ENCODE measurements at regions not wholly inside any gene's neighbourhood (a gene's known extent, or its start where the extent isn't known, plus 50 kb on each side); places are given as distances from the start of the nearest gene placed in this dataset.

DNA sequence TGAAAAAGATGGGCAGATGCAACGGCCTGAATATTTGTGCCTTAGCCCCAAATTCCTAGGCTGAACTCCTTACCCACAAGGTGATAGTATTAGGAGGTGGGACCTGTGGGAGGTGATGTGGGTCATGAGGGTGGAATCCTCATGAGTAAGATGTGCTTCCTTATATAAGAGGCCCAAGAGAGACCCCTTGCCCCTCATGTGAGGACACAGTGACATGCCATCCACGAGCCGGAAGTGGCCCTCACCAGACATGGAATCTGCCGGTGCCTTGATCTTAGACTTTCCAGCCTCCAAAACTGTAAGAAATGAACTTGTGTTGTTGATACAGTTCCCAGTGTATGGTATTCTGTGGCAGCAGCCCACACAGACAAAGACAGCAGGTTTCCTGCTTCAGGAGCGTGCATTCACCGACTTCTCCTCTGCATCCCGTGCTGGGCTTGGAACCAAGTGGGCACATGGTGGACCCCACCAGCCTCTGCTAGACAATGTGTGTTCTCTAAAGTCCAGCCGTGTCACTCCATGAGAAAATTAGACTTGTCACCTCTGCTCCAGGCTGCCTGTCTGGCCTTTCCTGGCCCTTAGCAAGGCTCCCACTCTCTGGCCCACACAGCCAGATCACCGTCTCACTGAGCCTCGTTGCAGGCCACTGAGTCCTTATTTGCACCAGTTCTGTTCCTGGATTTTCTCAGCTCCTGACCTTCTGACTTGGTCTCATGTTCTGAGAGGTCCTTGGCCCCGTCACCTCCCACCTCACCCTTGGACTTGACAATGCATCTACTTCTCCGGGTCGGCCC lies 52.9 kb upstream of the CACUL1 start:
- Histone ChIP-seq H3K9me3 (ENCODE audit: control insufficient read depth in 4 of 4, low read length in 3 of 4) (no peaks in the 10 kb centered on the region), H3K9ac (ENCODE audit: low read depth in 1 of 2, low read length in 2 of 2) (no peak overlapping the region), H3K4me3 (ENCODE audit: low read depth in 1 of 3, low read length in 3 of 3) (no peak overlapping the region), H3K4me1 (ENCODE audit: control insufficient read depth in 4 of 4, insufficient read depth in 4 of 4, low read length in 3 of 4) (peaks cover 0 to 10% (median 8%) of the 10 kb centered on the region in 4 donors), H3K27ac (ENCODE audit: low read depth in 1 of 2, low read length in 2 of 2) (no peak overlapping the region), H3K27me3 (ENCODE audit: control insufficient read depth in 4 of 4, insufficient read depth in 4 of 4, low read length in 3 of 4) (no peaks in the 10 kb centered on the region), H3K36me3 (ENCODE audit: control insufficient read depth in 4 of 4, insufficient read depth in 3 of 4, low read depth in 1 of 4, low read length in 3 of 4) (no peaks in the 10 kb centered on the region)
- TF ChIP-seq, protein P1, sequence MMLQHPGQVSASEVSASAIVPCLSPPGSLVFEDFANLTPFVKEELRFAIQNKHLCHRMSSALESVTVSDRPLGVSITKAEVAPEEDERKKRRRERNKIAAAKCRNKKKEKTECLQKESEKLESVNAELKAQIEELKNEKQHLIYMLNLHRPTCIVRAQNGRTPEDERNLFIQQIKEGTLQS (IDR thresholded peaks at IDR 0.05) = no peak
- TF ChIP-seq, protein P2, sequence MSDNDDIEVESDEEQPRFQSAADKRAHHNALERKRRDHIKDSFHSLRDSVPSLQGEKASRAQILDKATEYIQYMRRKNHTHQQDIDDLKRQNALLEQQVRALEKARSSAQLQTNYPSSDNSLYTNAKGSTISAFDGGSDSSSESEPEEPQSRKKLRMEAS (IDR thresholded peaks at IDR 0.05) = no peak
- TF ChIP-seq NR2F2 (IDR thresholded peaks at IDR 0.05) (no peak), HNF4A (conservative IDR thresholded peaks at IDR 0.05) (no peak), GABPA (IDR thresholded peaks at IDR 0.05 in 1 of 2, conservative IDR thresholded peaks at IDR 0.05 in 1 of 2) (no peak), TAF1 (conservative IDR thresholded peaks at IDR 0.05) (no peak), EGR1 (IDR thresholded peaks at IDR 0.05; ENCODE audit: low read depth in 2 of 2) (no peak), FOXA2 (IDR thresholded peaks at IDR 0.05) (no peak)
- TF ChIP-seq, protein P3, sequence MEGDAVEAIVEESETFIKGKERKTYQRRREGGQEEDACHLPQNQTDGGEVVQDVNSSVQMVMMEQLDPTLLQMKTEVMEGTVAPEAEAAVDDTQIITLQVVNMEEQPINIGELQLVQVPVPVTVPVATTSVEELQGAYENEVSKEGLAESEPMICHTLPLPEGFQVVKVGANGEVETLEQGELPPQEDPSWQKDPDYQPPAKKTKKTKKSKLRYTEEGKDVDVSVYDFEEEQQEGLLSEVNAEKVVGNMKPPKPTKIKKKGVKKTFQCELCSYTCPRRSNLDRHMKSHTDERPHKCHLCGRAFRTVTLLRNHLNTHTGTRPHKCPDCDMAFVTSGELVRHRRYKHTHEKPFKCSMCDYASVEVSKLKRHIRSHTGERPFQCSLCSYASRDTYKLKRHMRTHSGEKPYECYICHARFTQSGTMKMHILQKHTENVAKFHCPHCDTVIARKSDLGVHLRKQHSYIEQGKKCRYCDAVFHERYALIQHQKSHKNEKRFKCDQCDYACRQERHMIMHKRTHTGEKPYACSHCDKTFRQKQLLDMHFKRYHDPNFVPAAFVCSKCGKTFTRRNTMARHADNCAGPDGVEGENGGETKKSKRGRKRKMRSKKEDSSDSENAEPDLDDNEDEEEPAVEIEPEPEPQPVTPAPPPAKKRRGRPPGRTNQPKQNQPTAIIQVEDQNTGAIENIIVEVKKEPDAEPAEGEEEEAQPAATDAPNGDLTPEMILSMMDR (IDR thresholded peaks at IDR 0.05; ENCODE audit: low read depth, low read length, missing input control) = no peak
- TF ChIP-seq, protein P4, sequence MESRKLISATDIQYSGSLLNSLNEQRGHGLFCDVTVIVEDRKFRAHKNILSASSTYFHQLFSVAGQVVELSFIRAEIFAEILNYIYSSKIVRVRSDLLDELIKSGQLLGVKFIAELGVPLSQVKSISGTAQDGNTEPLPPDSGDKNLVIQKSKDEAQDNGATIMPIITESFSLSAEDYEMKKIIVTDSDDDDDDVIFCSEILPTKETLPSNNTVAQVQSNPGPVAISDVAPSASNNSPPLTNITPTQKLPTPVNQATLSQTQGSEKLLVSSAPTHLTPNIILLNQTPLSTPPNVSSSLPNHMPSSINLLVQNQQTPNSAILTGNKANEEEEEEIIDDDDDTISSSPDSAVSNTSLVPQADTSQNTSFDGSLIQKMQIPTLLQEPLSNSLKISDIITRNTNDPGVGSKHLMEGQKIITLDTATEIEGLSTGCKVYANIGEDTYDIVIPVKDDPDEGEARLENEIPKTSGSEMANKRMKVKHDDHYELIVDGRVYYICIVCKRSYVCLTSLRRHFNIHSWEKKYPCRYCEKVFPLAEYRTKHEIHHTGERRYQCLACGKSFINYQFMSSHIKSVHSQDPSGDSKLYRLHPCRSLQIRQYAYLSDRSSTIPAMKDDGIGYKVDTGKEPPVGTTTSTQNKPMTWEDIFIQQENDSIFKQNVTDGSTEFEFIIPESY (IDR thresholded peaks at IDR 0.05) = no peak
- TF ChIP-seq, protein P5, sequence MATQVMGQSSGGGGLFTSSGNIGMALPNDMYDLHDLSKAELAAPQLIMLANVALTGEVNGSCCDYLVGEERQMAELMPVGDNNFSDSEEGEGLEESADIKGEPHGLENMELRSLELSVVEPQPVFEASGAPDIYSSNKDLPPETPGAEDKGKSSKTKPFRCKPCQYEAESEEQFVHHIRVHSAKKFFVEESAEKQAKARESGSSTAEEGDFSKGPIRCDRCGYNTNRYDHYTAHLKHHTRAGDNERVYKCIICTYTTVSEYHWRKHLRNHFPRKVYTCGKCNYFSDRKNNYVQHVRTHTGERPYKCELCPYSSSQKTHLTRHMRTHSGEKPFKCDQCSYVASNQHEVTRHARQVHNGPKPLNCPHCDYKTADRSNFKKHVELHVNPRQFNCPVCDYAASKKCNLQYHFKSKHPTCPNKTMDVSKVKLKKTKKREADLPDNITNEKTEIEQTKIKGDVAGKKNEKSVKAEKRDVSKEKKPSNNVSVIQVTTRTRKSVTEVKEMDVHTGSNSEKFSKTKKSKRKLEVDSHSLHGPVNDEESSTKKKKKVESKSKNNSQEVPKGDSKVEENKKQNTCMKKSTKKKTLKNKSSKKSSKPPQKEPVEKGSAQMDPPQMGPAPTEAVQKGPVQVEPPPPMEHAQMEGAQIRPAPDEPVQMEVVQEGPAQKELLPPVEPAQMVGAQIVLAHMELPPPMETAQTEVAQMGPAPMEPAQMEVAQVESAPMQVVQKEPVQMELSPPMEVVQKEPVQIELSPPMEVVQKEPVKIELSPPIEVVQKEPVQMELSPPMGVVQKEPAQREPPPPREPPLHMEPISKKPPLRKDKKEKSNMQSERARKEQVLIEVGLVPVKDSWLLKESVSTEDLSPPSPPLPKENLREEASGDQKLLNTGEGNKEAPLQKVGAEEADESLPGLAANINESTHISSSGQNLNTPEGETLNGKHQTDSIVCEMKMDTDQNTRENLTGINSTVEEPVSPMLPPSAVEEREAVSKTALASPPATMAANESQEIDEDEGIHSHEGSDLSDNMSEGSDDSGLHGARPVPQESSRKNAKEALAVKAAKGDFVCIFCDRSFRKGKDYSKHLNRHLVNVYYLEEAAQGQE (IDR thresholded peaks at IDR 0.05) = no peak
- no peak for DNase-seq (ENCODE audit: low spot score)
- WGBS = 86% methylated on average over 13 of the region's 13 CpGs

DNA sequence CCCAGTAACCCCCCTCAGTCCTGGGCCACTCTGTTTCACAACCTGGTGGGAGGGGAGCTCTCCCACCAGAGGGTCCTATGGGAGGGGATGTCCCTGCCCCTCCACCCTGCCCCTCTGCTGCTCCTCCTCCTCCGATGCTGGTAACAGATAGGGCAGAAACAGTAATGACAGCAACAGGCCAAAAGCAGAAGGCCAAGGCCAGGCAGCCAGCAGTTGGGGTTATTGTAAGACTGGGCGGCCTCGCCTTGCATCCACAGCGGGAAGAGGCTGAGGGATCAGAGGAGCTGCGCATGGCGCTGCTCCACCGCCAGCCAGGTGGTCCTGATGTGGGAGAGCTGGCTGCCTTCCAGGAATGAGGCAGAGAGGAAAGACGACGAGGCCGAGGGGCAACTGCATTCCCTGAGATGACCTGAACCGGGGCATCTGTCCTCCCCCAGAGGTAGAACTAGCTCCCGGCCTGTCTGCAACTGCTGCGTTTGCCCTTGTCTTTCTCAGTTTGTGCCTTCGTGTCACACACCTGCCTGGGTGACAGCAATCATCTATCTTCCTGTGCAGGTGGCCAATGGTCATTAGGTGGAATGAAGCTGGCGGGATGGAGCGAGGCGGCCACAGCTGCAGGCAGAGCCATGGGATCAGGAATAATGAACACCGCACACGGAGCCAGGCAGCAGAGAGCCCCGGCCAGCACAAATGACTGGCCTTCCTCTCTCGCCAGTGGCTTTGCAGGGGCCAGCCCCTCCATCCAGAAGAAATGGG lies 54.0 kb upstream of the CACUL1 start:
- no peak overlapping the region for H3K4me3 ChIP-seq (ENCODE audit: low read depth in 1 of 3, low read length in 3 of 3)
- H3K36me3 ChIP-seq (ENCODE audit: control insufficient read depth in 4 of 4, insufficient read depth in 3 of 4, low read depth in 1 of 4, low read length in 3 of 4) = no peaks in the 10 kb centered on the region
- 93% methylated on average over 21 of the region's 21 CpGs for WGBS
- H3K9me3 ChIP-seq (ENCODE audit: control insufficient read depth in 4 of 4, low read length in 3 of 4) = no peaks in the 10 kb centered on the region
- H3K4me1 ChIP-seq (ENCODE audit: control insufficient read depth in 4 of 4, insufficient read depth in 4 of 4, low read length in 3 of 4) = peaks cover 0 to 9% (median 6%) of the 10 kb centered on the region in 4 donors
- no peak overlapping the region for H3K27ac ChIP-seq (ENCODE audit: low read depth in 1 of 2, low read length in 2 of 2)
- no peak overlapping the region for H3K9ac ChIP-seq (ENCODE audit: low read depth in 1 of 2, low read length in 2 of 2)
- no peak for DNase-seq (ENCODE audit: low spot score)
- H3K27me3 ChIP-seq (ENCODE audit: control insufficient read depth in 4 of 4, insufficient read depth in 4 of 4, low read length in 3 of 4) = no peaks in the 10 kb centered on the region
- TF ChIP-seq HNF4A (conservative IDR thresholded peaks at IDR 0.05) = no peak
- TF ChIP-seq SP1 (IDR thresholded peaks at IDR 0.05) = no peak
- TF ChIP-seq, protein P1 (IDR thresholded peaks at IDR 0.05) = no peak
- TF ChIP-seq, protein P5 (IDR thresholded peaks at IDR 0.05) = no peak
- TF ChIP-seq RXRA (IDR thresholded peaks at IDR 0.05) = no peak
- TF ChIP-seq NR2F2 (IDR thresholded peaks at IDR 0.05) = no peak
- no peak for TF ChIP-seq YY1 (IDR thresholded peaks at IDR 0.05)
- no peak for TF ChIP-seq HNF4G (IDR thresholded peaks at IDR 0.05)
- TF ChIP-seq FOXA2 (IDR thresholded peaks at IDR 0.05) = no peak
- no peak for TF ChIP-seq TAF1 (conservative IDR thresholded peaks at IDR 0.05)
- TF ChIP-seq FOXA1 (IDR thresholded peaks at IDR 0.05) = no peak
- TF ChIP-seq RAD21 (IDR thresholded peaks at IDR 0.05) = no peak
- no peak for TF ChIP-seq EGR1 (IDR thresholded peaks at IDR 0.05; ENCODE audit: low read depth in 2 of 2)
- no peak for TF ChIP-seq GABPA (IDR thresholded peaks at IDR 0.05 in 1 of 2, conservative IDR thresholded peaks at IDR 0.05 in 1 of 2)
- no peak for TF ChIP-seq JUND (IDR thresholded peaks at IDR 0.05)
